OCI-LY7 (cell line): ENCODE measurements at regions not wholly inside any gene's neighbourhood (a gene's known extent, or its start where the extent isn't known, plus 50 kb on each side); places are given as distances from the start of the nearest gene placed in this dataset.

Source experiments
- BruUV-seq: library from RNA; stranded (reverse); fragments of 400-500 nt; replicated peaks from 2 replicates; lab custom pipeline; 2021; lab: Mats Ljungman, UMichigan
- CTCF ChIA-PET: fragments of 300-600 bp; sonication (Branson Sonifier 250); formaldehyde crosslinking; loops from one replicate; lab custom pipeline; 2022; ENCODE audit warnings: antibody characterized with exemption; ENCODE audit not compliant: unreplicated experiment; lab: Charles Lee
- POLR2A ChIA-PET: fragments of 300-600 bp; sonication (Branson Sonifier 250); formaldehyde crosslinking; loops from one replicate; lab custom pipeline; 2022; ENCODE audit warnings: antibody characterized with exemption; lab: Charles Lee
- DNase-seq: peaks from one replicate; pipeline ENCODE4 v3.0.0-alpha.2; 2015; ENCODE audit warnings: low spot score
- H2AFZ ChIP-seq: fragments of 200-600 bp; sonication (generic), shearing (Covaris generic); 2 replicates; pipeline ENCODE4 v1.6.1; 2014; ENCODE audit warnings: mild to moderate bottlenecking, antibody characterized with exemption, low read length, moderate library complexity
- H3K27ac ChIP-seq: fragments of 200-600 bp; sonication (generic); 2 replicates; pipeline ENCODE4 v1.5.1; 2014; ENCODE audit warnings: mixed run types, low read depth, mild to moderate bottlenecking, moderate library complexity, low read length, inconsistent platforms; ENCODE audit not compliant: poor library complexity, severe bottlenecking
- H3K36me3 ChIP-seq: fragments of 200-600 bp; sonication (generic); 2 replicates; pipeline ENCODE4 v1.6.1; 2014; ENCODE audit warnings: mild to moderate bottlenecking, antibody characterized with exemption, low read length, moderate library complexity, mixed read lengths; ENCODE audit not compliant: insufficient read depth
- H3K4me1 ChIP-seq: fragments of 200-600 bp; sonication (generic); 2 replicates; pipeline ENCODE4 v1.5.1; 2014; ENCODE audit warnings: mild to moderate bottlenecking, low read length; ENCODE audit not compliant: insufficient read depth, poor library complexity, severe bottlenecking
- H3K4me2 ChIP-seq: fragments of 200-600 bp; sonication (generic); 2 replicates; pipeline ENCODE4 v1.6.1; 2014; ENCODE audit warnings: mild to moderate bottlenecking, low read length
- H3K4me3 ChIP-seq: fragments of 200-600 bp; sonication (generic); 2 replicates; pipeline ENCODE4 v1.5.1; 2014; ENCODE audit warnings: mild to moderate bottlenecking, low read depth, low read length; ENCODE audit not compliant: poor library complexity, severe bottlenecking
- H3K79me2 ChIP-seq: fragments of 200-600 bp; sonication (generic); 2 replicates; pipeline ENCODE4 v1.6.1; 2016; ENCODE audit warnings: low read depth, mild to moderate bottlenecking, low read length, moderate library complexity, mixed read lengths; ENCODE audit not compliant: insufficient read depth
- H3K9me2 ChIP-seq: fragments of 200-600 bp; sonication (generic); 2 replicates; pipeline ENCODE4 v1.6.1; 2016; ENCODE audit warnings: mild to moderate bottlenecking, low read length, mixed read lengths; ENCODE audit not compliant: insufficient read depth
- H3K9me3 ChIP-seq: fragments of 200-600 bp; sonication (generic); 2 replicates; pipeline ENCODE4 v1.6.1; 2014; ENCODE audit warnings: mild to moderate bottlenecking, mixed run types, low read length, mixed read lengths
- H4K20me1 ChIP-seq: fragments of 200-600 bp; sonication (generic); 2 replicates; pipeline ENCODE4 v1.6.1; 2014; ENCODE audit warnings: mild to moderate bottlenecking, antibody characterized with exemption, low read length, moderate library complexity, mixed read lengths; ENCODE audit not compliant: insufficient read depth
- CTCF ChIP-seq: fragments of 200-600 bp; sonication (generic); conservative IDR thresholded peaks from 2 replicates; pipeline ENCODE4 v1.5.1; 2014; ENCODE audit warnings: mild to moderate bottlenecking, antibody characterized with exemption, low read length, moderate library complexity, mixed read lengths
- EZH2phosphoT487 ChIP-seq: fragments of 200-600 bp; sonication (generic); IDR thresholded peaks from 2 replicates; pipeline ENCODE4 v1.6.1; 2018; ENCODE audit warnings: low read depth, borderline replicate concordance, mild to moderate bottlenecking, mixed run types, antibody characterized with exemption, low read length, moderate library complexity, mixed read lengths
- intact Hi-C: fragments of 100-400 bp; cut with micrococcal nuclease; formaldehyde crosslinking; loops from one replicate; pipeline ENCODE4 v1.10.0; 2022; ENCODE audit not compliant: unreplicated experiment

DNA sequence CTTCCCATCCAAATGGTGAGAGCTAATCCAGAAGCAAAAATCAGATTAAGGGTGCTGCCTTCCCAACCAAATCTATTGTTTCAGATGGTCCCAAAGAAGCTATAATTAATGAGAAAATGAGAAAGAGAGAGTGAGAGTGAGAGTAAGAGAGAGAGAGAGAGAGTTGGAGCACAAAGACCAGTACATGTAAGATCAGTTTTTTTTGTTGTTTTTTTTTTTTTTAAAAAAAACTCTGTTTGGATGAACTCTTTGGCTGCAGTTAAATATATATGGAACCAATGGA is 305.6 kb downstream of the PTEN start:
- Histone ChIP-seq H3K9me3 (peaks cover under 1% of the 10 kb centered on the region; the same call in 1 of the 2 replicates), H3K9me2 (no peaks in the 10 kb centered on the region), H4K20me1 (no peaks in the 10 kb centered on the region), H3K4me1 (no peaks in the 10 kb centered on the region), H3K4me3 (no peak overlapping the region), H2AFZ (no peak overlapping the region), H3K36me3 (no peaks in the 10 kb centered on the region), H3K79me2 (no peaks in the 10 kb centered on the region), H3K27ac (no peak overlapping the region), H3K4me2 (no peak overlapping the region)
- CTCF ChIA-PET = no interaction called here
- no peak for DNase-seq
- BruUV-seq = no TSS peak
- TF ChIP-seq CTCF (no peak), EZH2phosphoT487 (no peak)
- intact Hi-C loops = no loop called here
- POLR2A ChIA-PET = interaction anchor here (0.7 to 1.3 kb wide), 4 partner anchors 11 to 257 kb away, joined by 3 to 5 read pairs (median 3); no protein-coding TSS in a partner anchor

- TF ChIP-seq EZH2phosphoT487 = no peak
- TF ChIP-seq CTCF = no peak
- Histone ChIP-seq H3K4me3 (no peak overlapping the region), H3K27ac (no peak overlapping the region), H3K79me2 (no peaks in the 10 kb centered on the region), H2AFZ (no peak overlapping the region), H3K9me2 (no peaks in the 10 kb centered on the region), H3K36me3 (no peaks in the 10 kb centered on the region), H3K4me1 (no peaks in the 10 kb centered on the region), H3K9me3 (peaks cover 15% of the 10 kb centered on the region), H3K4me2 (no peak overlapping the region), H4K20me1 (no peaks in the 10 kb centered on the region)
- POLR2A ChIA-PET = interaction anchor here (0.5 to 1.2 kb wide), 4 partner anchors 14 to 116 kb away, joined by 3 to 6 read pairs (median 3); no protein-coding TSS in a partner anchor
- CTCF ChIA-PET = no interaction called here
- intact Hi-C loops = no loop called here
- no peak for DNase-seq
- no TSS peak for BruUV-seq
Observed at GRCh38 chr10:88170628-88171027, 307.2 kb downstream of the PTEN start.

DNA sequence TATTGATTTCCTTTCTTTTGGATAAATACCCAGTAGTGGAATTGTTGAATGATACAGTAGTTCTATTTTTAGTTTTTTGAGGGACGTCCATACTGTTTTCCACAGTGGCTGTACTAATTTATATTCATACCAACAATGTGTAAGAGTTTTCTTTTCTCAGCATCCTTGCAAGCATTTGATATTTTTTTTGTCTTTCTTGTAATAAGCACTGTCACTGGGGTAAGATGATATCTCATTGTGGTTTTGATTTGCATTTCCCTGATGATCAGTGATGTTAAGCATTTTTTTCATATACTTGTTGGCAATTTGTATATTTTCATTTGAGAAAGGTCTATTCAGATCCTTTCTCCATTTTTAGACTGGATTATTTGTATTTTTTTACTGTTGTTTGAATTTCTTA is 308.7 kb downstream of the PTEN start:
- ChIA-PET CTCF (no interaction called here), POLR2A (no interaction called here)
- intact Hi-C loops = no loop called here
- TF ChIP-seq EZH2phosphoT487 (no peak), CTCF (no peak)
- no TSS peak for BruUV-seq
- H3K4me3 ChIP-seq = no peak overlapping the region
- no peaks in the 10 kb centered on the region for H3K79me2 ChIP-seq
- H3K4me2 ChIP-seq = no peak overlapping the region
- H3K9me2 ChIP-seq = no peaks in the 10 kb centered on the region
- peaks cover 15% of the 10 kb centered on the region for H3K9me3 ChIP-seq
- DNase-seq = no peak
- H3K27ac ChIP-seq = no peak overlapping the region
- no peaks in the 10 kb centered on the region for H3K36me3 ChIP-seq
- no peak overlapping the region for H2AFZ ChIP-seq
- no peaks in the 10 kb centered on the region for H4K20me1 ChIP-seq
- no peaks in the 10 kb centered on the region for H3K4me1 ChIP-seq
